ENCODE measurements at regions not wholly inside any gene's neighbourhood (a gene's known extent, or its start where the extent isn't known, plus 50 kb on each side); places are given as distances from the start of the nearest gene placed in this dataset.

GRCh38 chr9:73890685-73891277, 606.4 kb upstream of the RORB start:
- TF ChIP-seq TCF12 (IDR thresholded peaks at IDR 0.05) (no peak), TEAD4 (IDR thresholded peaks at IDR 0.05; ENCODE audit: borderline replicate concordance, insufficient read depth) (no peak), MAX (IDR thresholded peaks at IDR 0.05; ENCODE audit: low read depth) (no peak), JUND (IDR thresholded peaks at IDR 0.05) (no peak), POLR2AphosphoS5 (IDR thresholded peaks at IDR 0.05; ENCODE audit: low read depth, low read length) (no peak), CTCF (IDR thresholded peaks at IDR 0.05) (no peak), GATA2 (CRISPR knock-in tag; IDR thresholded peaks at IDR 0.05) (no peak), GABPA (IDR thresholded peaks at IDR 0.05; ENCODE audit: low read depth) (no peak)

All from SK-N-SH (cell line).